ENCODE measurements at regions not wholly inside any gene's neighbourhood (a gene's known extent, or its start where the extent isn't known, plus 50 kb on each side); places are given as distances from the start of the nearest gene placed in this dataset.

DNA sequence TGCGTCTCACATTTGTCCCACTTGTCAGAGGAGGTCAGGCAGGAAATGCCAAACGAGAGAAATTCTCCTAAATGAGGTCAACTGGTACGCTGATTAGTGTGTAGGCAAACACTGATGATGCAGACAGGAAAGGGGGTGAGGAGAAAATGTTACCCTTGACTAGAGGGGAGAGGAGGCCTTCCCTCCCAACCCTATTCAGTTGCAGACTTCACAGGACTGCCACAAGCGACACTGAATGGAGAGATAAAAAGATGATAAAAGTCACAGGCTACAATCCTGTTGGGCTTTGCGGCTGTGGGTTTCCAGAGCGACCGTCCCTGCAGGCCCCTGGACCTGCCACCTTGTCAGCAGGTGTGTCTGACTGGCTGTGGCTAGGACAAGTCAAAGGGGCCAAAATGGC is 569.4 kb downstream of the CDH26 start:
- no peak for DNase-seq (ENCODE audit: low read depth, low spot score)
- CTCF ChIA-PET, result no interaction called here
- Histone ChIP-seq H3K4me3 (ENCODE audit: low read depth, low read length) (no peak overlapping the region), H3K9me3 (ENCODE audit: control insufficient read depth, insufficient read depth, low read length) (no peaks in the 10 kb centered on the region), H3K27ac (ENCODE audit: low read depth, low read length) (no peak overlapping the region), H3K27me3 (ENCODE audit: control insufficient read depth, insufficient read depth, low read length) (no peaks in the 10 kb centered on the region)
- TF ChIP-seq CTCF (IDR thresholded peaks at IDR 0.05; ENCODE audit: low read depth, low read length), result no peak
- POLR2A ChIA-PET, result no interaction called here

DNA sequence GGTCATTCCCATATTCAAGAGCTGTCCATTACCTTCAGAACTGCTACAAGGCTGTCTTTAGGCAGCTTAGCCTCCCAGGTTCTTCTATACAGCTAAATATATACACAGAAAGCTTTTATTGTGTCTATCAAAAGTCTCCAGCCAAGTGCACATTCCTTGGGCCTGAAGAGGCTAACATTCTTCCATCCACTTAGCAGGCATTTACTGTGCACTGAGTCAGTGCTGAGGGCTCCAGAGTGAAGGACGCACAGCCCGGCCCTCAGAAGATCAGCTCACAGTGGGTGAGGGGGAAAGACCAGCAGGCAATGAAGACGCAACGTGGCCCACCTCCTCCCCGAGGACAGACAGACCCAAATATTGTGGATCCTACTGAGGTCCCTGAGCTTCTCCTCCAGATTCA is 569.9 kb downstream of the CDH26 start:
- TF ChIP-seq CTCF (IDR thresholded peaks at IDR 0.05; ENCODE audit: low read depth, low read length), result no peak
- DNase-seq (ENCODE audit: low read depth, low spot score), result no peak
- Histone ChIP-seq H3K27me3 (ENCODE audit: control insufficient read depth, insufficient read depth, low read length) (no peaks in the 10 kb centered on the region), H3K9me3 (ENCODE audit: control insufficient read depth, insufficient read depth, low read length) (no peaks in the 10 kb centered on the region), H3K4me3 (ENCODE audit: low read depth, low read length) (no peak overlapping the region), H3K27ac (ENCODE audit: low read depth, low read length) (no peak overlapping the region)
- ChIA-PET POLR2A (no interaction called here), CTCF (no interaction called here)

GRCh38 chr20:60529149-60529548 is 570.9 kb downstream of the CDH26 start:
- no peak overlapping the region for H3K27ac ChIP-seq (ENCODE audit: low read depth, low read length)
- no peaks in the 10 kb centered on the region for H3K9me3 ChIP-seq (ENCODE audit: control insufficient read depth, insufficient read depth, low read length)
- TF ChIP-seq CTCF (IDR thresholded peaks at IDR 0.05; ENCODE audit: low read depth, low read length), result no peak
- no peak for DNase-seq (ENCODE audit: low read depth, low spot score)
- CTCF ChIA-PET, result no interaction called here
- POLR2A ChIA-PET, result no interaction called here
- no peaks in the 10 kb centered on the region for H3K27me3 ChIP-seq (ENCODE audit: control insufficient read depth, insufficient read depth, low read length)
- no peak overlapping the region for H3K4me3 ChIP-seq (ENCODE audit: low read depth, low read length)

- CTCF ChIA-PET, result no interaction called here
- POLR2A ChIA-PET, result no interaction called here
- no peak overlapping the region for H3K27ac ChIP-seq (ENCODE audit: low read depth, low read length)
- H3K9me3 ChIP-seq (ENCODE audit: control insufficient read depth, insufficient read depth, low read length), result no peaks in the 10 kb centered on the region
- no peaks in the 10 kb centered on the region for H3K27me3 ChIP-seq (ENCODE audit: control insufficient read depth, insufficient read depth, low read length)
- H3K4me3 ChIP-seq (ENCODE audit: low read depth, low read length), result no peak overlapping the region
- DNase-seq (ENCODE audit: low read depth, low spot score), result no peak
- TF ChIP-seq CTCF (IDR thresholded peaks at IDR 0.05; ENCODE audit: low read depth, low read length), result no peak
Observed at GRCh38 chr20:60535211-60535610, 577.0 kb downstream of the CDH26 start.

GRCh38 chr20:60540591-60540990 is 582.4 kb downstream of the CDH26 start:
- Histone ChIP-seq H3K27me3 (ENCODE audit: control insufficient read depth, insufficient read depth, low read length) (no peaks in the 10 kb centered on the region), H3K9me3 (ENCODE audit: control insufficient read depth, insufficient read depth, low read length) (no peaks in the 10 kb centered on the region), H3K27ac (ENCODE audit: low read depth, low read length) (no peak overlapping the region), H3K4me3 (ENCODE audit: low read depth, low read length) (no peak overlapping the region)
- ChIA-PET CTCF (no interaction called here), POLR2A (no interaction called here)
- no peak for DNase-seq (ENCODE audit: low read depth, low spot score)
- no peak for TF ChIP-seq CTCF (IDR thresholded peaks at IDR 0.05; ENCODE audit: low read depth, low read length)

Data from AG04450 (cell line).